ENCODE measurements at regions not wholly inside any gene's neighbourhood (a gene's known extent, or its start where the extent isn't known, plus 50 kb on each side); places are given as distances from the start of the nearest gene placed in this dataset.
"Not testable (repeated sequence)": the region's sequence is repeated elsewhere in the genome, so short reads cannot be mapped to it uniquely, and the experiment has no call there.

DNA sequence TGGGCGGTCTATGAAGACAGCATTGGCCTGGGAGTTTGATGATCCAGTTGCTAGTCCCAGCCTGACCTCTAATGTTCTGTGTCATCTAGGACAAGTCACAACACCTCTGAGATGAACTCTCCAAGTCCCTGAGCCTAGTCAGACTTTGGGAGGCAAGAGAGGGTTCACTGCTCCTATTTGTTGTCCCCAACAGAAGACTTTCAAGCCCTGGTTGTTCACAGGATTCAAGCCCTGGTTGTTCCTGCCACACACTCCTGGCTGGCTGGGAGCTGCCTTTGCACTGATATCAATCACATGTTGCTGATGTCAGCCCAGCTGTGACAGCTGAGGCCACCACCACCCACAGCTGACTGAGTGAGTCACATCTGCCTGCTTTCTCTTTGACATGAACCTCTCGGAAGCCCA, 253.2 kb upstream of the RASGEF1B start:
- DNase-seq (ENCODE audit: low spot score), result no peak

- DNase-seq (ENCODE audit: low spot score), result no peak
These were observed 252.3 kb upstream of the RASGEF1B start for GRCh38 chr4:81723927-81724587.

DNA sequence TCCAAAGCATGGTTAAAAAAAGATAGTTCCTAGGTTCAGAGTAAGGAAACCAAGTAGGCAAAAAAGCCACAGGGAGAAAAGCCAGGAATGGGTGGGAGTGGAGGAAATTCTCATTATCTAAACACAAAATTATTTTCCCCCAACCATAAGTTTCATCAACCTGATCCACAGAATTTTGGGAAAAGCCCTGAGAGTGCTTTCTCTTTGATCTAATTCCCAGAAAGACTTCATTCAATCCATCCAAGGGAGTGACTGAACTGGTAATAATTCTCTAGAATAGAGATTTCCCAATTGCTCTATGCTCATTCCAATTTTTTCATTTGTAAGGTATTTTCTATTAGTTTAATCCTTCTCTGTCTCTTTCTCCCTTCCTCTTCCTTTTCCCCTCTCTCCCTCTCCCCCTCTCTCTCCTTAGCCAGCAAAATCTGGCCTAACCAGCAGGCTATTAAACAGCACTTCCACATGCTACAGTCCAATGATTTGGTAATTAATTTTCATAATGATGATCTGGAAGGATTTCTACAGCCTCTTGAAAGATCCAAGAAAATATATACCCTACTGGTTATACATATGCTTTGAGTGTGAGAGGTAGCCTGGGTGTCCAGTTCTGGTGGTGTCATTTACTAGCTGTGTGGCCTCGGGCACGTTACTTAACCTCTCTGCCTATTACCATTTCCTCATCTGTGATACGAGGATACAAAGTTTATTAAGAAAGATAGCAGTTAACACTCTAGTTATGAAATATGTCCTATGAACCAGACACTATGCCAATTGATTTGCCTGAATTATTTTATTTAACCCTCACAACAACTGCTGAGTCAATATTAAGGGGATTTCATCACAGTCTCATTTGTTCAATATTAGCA, 251.5 kb upstream of the RASGEF1B start:
- no peak for DNase-seq (ENCODE audit: low spot score)

DNA sequence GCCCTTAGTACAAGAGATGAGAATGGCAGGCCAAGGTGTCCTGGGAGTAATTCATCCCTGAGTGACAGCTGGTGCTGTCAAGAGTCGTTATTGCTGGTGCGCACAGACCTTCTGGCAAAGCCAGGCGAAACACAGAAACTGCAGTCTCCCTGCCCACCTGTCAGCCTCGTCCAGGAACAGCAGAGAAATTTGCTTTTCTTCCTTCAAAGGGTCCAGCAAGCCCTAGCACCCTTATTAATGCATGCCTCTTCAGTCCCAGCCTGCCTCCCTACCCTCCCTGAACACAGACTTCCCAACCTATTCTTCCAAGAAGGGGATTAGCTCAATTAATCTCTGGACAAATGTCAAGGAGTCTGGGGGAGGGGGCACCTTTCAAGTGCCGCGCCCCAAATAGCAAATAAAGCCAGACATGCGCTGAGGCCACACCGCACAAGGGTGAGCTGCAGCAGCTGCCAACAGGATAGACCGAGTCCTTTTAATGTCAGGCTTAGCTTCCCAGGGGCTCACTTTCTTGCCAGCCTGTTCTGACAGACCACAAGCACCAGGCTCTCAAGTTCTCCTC, 250.7 kb upstream of the RASGEF1B start:
- DNase-seq (ENCODE audit: low spot score), result no peak

DNA sequence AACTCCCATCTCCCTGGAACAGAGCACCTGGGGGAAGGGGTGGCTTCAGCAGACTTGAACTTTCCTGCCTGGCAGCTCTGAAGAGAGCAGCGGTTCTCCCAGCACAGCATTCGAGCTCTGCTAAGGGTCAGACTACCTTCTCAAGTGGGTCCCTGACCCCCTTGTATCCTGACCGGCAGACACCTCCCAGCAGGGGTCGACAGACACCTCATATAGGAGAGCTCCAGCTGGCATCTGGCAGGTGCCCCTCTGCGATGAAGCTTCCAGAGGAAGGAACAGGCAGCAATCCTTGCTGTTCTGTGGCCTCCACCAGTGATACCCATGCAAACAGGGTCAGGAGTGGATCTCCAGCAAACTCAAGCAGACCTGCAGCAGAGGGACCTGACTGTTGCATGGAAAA, 244.1 kb upstream of the RASGEF1B start:
- DNase-seq (ENCODE audit: low spot score), result no peak

DNA sequence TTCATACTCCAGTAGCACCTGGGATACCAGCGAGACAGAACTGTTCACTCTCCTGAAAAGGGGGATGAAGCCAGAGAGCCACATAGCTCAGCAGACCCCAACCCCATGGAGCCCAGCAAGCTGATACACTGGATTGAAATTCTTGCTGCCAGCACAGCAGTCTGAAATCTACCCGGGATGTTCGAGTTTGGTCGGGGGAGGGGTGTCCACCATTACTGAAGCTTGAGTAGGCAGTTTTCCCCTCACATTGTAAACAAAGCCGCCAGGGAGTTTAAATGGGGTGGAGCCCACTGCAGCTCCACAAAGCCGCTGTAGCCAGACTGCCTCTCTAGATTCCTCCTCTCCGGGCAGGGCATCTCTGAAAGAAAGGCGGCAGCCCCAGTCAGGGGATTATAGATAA, 243.7 kb upstream of the RASGEF1B start:
- not testable (repeated sequence) for DNase-seq (ENCODE audit: low spot score)

DNA sequence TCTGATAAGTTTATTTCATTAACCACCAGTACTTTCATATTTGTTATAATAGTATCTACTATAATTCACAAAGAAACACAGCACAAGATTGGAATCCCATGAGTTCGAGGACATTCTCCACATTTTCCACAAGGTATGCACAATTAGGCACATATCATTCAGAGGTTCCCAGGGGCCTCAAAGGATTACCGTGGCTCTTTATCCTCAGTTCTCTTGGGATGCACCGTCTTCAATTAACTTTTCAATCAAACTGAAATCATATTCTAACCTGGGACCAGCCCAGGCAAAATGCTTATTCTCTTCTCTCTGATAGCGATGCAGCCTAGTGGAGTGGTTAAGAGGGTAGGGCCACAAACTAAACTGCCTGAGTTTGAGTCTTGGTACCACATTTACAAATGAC, 242.6 kb upstream of the RASGEF1B start:
- no peak for DNase-seq (ENCODE audit: low spot score)

- DNase-seq (ENCODE audit: low spot score), result no peak
These were observed 241.0 kb upstream of the RASGEF1B start for GRCh38 chr4:81712714-81713113.

GRCh38 chr4:81704461-81704860, 232.8 kb upstream of the RASGEF1B start:
- no peak for DNase-seq (ENCODE audit: low spot score)

- no peak for DNase-seq (ENCODE audit: low spot score)
These were observed 228.5 kb upstream of the RASGEF1B start for GRCh38 chr4:81700189-81700588.

DNA sequence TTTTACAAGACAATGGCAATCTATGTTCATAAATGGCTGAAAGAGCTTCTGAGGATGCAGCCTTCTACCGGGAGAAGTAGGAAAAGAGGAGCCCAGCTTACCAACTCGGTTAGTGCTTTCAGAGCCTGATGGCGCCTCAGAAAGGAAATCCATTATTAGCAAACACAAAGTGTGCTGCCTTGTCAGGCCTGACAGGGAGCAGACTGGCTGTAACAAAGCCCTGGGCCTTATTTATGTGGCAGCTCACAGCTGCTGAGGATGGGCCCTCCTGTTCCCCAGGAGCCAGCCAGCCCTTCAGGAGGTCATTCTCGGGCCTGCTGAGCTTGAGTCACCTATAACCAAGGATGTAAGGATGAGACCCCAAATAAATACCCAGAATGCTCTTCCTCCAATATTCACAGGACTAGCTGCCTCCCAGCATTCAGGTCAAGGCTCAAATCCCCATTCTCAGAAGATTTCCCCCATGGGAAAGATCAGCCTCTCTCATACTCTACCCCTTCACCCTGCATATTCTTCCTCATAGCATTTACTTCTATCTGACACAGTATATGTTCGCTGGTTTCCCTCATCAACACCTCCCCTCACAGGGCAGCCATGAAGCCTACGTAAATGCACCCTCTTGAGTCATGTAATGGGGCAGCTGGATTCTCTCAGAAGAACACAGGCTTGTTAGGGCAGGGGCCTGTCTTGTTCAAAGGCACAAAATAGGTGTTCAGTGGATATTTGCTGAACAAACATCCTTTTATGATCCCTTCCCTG, 227.0 kb upstream of the RASGEF1B start:
- no peak for DNase-seq (ENCODE audit: low spot score)

DNA sequence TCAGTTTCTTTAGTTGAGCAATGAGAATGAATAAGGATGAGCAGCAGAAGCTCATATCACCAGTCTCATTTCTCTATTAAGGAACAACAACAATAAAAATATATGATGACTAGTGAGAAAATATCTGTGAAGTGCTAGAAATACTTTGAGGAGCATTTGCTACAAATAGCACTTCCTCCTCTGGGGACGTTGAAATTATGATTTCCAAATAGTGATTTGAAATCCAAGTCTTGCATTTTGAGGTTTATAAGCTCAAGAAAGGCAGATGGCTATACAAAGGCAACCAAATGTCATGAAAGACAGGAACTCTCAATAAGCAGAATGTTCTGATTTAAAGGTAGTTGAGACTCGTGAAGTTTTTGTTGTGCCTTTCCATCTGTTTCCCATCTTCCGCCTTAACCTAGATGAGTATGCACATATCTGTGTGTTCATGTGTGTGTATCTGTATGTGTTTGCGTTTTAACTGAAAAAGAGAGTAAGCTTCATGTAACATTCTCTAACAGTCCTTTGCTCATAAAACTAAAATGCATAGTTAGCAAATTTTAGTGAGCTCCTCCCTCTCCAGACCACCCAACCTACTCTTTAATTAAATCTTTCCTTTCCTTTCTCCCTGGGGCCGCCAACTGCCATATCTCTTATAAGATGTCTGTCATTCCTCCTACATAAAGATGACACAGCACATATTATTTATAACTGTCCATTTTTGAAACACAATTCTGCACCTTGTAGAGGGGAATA, 222.6 kb upstream of the RASGEF1B start:
- no peak for DNase-seq (ENCODE audit: low spot score)

DNA sequence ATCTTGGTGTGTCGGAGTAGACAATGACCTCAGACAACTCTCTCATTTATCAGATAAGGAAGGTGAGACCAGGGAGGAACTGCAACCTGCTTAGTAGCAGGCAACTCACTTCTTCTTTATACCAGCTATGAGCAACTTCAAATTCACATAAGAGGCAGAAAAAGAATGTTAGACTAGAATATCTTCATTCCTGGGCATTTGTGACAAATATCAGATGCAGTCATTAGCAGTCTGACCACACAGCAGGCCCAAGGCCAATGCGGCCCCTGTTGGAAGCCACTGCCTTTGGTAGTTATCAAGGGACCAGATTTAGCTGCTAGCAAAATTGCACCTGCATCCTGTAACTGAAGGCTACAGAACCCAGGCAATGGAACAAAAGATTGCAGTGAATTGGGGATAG, 219.2 kb upstream of the RASGEF1B start:
- DNase-seq (ENCODE audit: low spot score), result no peak

DNA sequence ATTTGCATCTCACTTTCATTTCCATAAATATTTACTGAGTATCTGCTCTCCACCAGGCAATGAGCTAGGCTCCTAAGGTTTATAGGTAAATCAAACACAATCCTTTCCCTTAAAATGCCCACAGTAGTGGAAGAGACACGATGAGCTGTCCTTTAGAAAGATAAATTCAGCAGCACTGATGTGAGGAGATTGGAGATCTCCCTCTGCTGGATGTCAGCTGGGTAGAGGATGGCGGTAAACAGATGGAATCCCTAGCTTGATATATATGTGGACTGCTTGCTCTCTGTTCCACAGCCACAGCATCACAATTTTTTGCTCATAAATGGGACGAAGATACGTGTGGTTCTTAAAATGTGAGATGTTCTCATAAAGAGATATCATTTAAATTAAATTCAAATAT, 216.4 kb upstream of the RASGEF1B start:
- DNase-seq (ENCODE audit: low spot score), result no peak

DNA sequence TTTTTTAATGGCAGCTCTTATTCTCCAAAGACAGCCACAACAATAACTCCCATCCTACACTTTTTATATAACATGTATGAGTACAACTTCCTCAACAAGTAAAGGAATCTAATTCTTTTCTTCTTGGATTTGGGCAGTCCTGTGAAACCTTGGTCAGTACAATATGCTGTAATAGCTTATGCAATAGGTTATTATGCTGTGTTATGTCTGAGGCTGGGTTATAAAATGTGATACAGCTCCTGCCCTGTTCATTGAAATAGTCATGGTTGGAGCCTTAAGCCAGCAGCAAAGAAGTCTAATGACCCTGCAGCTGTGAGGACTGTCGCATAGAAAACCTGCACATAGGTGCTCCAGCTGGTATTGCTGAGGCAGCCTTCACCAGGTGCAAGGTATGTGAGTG, 215.8 kb upstream of the RASGEF1B start:
- DNase-seq (ENCODE audit: low spot score), result no peak

DNA sequence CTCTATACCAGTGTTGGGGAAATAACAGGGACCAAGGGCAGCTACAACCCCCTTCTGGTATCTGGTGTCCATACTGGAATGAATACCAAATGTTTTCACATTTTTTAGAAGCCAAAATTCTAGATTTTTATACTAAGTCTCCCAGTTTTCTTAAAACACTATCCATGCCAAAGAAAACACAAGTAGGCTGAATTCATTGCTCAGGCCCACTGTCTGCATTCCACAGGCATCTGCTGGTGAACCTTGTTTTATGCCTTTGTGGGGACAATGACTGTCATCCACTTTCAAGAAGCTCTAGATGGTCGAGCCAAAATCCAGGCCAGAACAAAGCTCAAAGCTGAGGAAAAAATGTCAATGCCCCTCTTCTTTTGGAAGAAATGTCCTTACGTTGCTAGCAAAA, 213.4 kb upstream of the RASGEF1B start:
- DNase-seq (ENCODE audit: low spot score), result no peak

- DNase-seq (ENCODE audit: low spot score), result no peak
These were observed 212.6 kb upstream of the RASGEF1B start for GRCh38 chr4:81684352-81684751.

DNA sequence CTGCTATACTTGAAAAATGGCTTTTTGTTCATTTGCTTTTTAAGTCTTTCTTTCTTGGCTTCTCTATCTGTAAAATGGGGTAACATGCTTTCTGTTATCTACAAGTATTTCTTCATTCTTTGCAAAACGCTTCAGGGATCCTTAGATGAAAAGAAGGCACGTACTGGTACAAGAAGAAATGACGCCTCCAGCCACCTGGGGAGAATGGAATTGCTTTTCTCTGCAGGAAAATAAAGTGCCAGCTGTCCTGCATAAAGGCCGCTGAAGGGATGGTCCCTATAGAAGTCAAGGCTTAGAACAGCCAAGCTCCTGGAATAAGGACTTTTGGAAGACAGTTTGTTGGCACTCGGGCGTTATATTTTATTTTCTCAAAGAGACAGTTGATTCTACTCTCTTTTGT, 210.8 kb upstream of the RASGEF1B start:
- DNase-seq (ENCODE audit: low spot score), result no peak

- no peak for DNase-seq (ENCODE audit: low spot score)
These were observed 207.6 kb upstream of the RASGEF1B start for GRCh38 chr4:81679315-81679714.

DNA sequence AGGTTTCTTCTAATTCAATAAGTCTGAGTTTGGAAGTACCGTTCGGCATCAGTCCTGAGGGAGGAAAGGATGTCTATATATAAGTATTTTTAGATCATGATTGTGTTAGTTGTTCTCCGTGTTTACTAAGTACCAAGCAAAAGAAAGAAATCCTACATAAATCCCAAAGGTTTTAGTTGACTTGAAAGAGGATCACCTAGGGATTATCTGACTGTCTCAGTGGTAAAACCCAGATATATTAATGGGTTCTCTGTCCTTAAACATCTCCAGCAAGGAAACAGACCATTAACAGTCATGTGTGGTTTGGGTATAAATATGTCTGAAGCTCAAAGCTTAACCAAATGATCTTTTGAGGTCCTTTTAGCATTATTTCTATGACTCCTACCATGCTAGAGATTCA, 207.1 kb upstream of the RASGEF1B start:
- DNase-seq (ENCODE audit: low spot score), result no peak

- no peak for DNase-seq (ENCODE audit: low spot score)
These were observed 204.8 kb upstream of the RASGEF1B start for GRCh38 chr4:81676537-81676936.
